ENCODE measurements at regions not wholly inside any gene's neighbourhood (a gene's known extent, or its start where the extent isn't known, plus 50 kb on each side); places are given as distances from the start of the nearest gene placed in this dataset.

GRCh38 chr13:73590795-73591194, 532.0 kb downstream of the KLF5 start:
- Mint-ChIP-seq H3K4me3 (no peak overlapping the region), H3K4me1 (no peaks in the 10 kb centered on the region), H3K27ac (no peak overlapping the region), H3K9me3 (peaks cover 4% of the 10 kb centered on the region), H3K36me3 (ENCODE audit: low read depth) (no peaks in the 10 kb centered on the region), H3K27me3 (no peaks in the 10 kb centered on the region)
- TF ChIP-seq, protein P1, sequence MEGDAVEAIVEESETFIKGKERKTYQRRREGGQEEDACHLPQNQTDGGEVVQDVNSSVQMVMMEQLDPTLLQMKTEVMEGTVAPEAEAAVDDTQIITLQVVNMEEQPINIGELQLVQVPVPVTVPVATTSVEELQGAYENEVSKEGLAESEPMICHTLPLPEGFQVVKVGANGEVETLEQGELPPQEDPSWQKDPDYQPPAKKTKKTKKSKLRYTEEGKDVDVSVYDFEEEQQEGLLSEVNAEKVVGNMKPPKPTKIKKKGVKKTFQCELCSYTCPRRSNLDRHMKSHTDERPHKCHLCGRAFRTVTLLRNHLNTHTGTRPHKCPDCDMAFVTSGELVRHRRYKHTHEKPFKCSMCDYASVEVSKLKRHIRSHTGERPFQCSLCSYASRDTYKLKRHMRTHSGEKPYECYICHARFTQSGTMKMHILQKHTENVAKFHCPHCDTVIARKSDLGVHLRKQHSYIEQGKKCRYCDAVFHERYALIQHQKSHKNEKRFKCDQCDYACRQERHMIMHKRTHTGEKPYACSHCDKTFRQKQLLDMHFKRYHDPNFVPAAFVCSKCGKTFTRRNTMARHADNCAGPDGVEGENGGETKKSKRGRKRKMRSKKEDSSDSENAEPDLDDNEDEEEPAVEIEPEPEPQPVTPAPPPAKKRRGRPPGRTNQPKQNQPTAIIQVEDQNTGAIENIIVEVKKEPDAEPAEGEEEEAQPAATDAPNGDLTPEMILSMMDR (IDR thresholded peaks at IDR 0.05) = no peak
- intact Hi-C loops (cut with micrococcal nuclease) = no loop called here
- ATAC-seq (ENCODE audit: low read depth) (no peak), DNase-seq (no peak)
- POLR2A ChIA-PET = no interaction called here
- CTCF ChIA-PET = no interaction called here

- H3K9me3 Mint-ChIP-seq = peaks cover 4% of the 10 kb centered on the region
- H3K4me3 Mint-ChIP-seq = no peak overlapping the region
- H3K27me3 Mint-ChIP-seq = no peaks in the 10 kb centered on the region
- no peaks in the 10 kb centered on the region for H3K4me1 Mint-ChIP-seq
- no peaks in the 10 kb centered on the region for H3K36me3 Mint-ChIP-seq (ENCODE audit: low read depth)
- H3K27ac Mint-ChIP-seq = no peak overlapping the region
- ATAC-seq (ENCODE audit: low read depth) (no peak), DNase-seq (no peak)
- POLR2A ChIA-PET = no interaction called here
- CTCF ChIA-PET = no interaction called here
- TF ChIP-seq, protein P1 (IDR thresholded peaks at IDR 0.05) = no peak
- intact Hi-C loops (cut with micrococcal nuclease) = no loop called here
These were observed 526.4 kb downstream of the KLF5 start for GRCh38 chr13:73585236-73585635.

DNA sequence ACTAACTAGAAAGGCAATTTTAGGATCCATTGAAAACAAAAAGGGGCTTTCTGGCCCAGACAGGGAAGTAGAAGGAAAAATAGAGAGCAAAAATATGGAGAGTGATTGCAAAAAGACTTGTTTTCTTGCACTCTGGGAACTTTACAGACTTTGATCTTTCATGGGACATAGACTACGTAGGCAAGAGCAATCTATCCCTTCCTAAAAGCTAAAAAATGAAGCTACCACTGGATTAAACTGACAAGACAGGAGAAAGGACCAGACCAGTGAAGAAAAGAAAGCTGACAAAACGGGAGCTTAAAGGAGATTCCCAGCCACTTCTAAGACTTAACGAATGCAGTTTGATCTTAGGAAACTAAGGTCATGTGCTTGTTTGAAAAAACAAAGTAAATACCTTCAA, 524.5 kb downstream of the KLF5 start:
- H3K27ac Mint-ChIP-seq = no peak overlapping the region
- ATAC-seq (ENCODE audit: low read depth) (no peak), DNase-seq (no peak)
- TF ChIP-seq, protein P1 (IDR thresholded peaks at IDR 0.05) = no peak
- intact Hi-C loops (cut with micrococcal nuclease) = no loop called here
- ChIA-PET CTCF (no interaction called here), POLR2A (no interaction called here)
- H3K9me3 Mint-ChIP-seq = peaks cover 4% of the 10 kb centered on the region
- H3K27me3 Mint-ChIP-seq = no peaks in the 10 kb centered on the region
- no peaks in the 10 kb centered on the region for H3K4me1 Mint-ChIP-seq
- no peaks in the 10 kb centered on the region for H3K36me3 Mint-ChIP-seq (ENCODE audit: low read depth)
- H3K4me3 Mint-ChIP-seq = no peak overlapping the region

DNA sequence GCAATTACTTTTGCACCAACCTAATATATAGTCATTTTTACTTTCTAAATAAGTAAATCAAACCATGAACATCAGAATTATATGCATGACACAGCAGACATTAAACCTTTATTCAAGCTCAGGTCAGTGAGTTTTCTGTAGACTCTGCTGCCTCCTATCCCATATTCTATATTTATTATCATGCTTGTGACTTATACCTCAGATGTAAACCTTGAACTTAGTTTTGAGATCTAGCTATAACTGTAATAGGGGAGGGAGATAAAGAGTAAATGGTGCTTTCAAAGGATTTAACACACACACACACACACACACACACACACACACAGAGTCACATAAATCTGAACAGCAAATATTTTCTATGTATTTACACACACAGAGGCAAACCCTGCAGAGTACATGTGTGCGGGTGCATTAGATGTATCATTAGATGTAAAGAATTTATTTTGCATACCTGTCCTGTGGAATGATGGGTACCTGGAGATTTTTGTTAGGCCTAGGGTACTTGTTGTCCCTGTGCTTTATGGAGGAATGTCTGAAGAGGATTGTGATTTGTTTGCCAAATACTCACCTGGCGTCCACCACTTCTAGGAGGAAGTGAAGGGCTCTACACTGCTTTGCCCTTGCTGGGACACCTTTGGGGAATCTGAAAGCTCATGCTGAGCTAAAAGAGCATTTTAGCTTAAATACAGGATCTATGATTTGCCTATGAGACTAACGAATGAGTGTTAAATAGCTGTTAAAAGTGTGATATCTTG, 521.9 kb downstream of the KLF5 start:
- DNase-seq (no peak), ATAC-seq (ENCODE audit: low read depth) (no peak)
- ChIA-PET CTCF (no interaction called here), POLR2A (no interaction called here)
- no peaks in the 10 kb centered on the region for H3K9me3 Mint-ChIP-seq
- H3K27ac Mint-ChIP-seq = no peak overlapping the region
- TF ChIP-seq, protein P1 (IDR thresholded peaks at IDR 0.05) = no peak
- intact Hi-C loops (cut with micrococcal nuclease) = no loop called here
- H3K4me1 Mint-ChIP-seq = no peaks in the 10 kb centered on the region
- no peaks in the 10 kb centered on the region for H3K27me3 Mint-ChIP-seq
- no peak overlapping the region for H3K4me3 Mint-ChIP-seq
- H3K36me3 Mint-ChIP-seq (ENCODE audit: low read depth) = no peaks in the 10 kb centered on the region

- intact Hi-C loops (cut with micrococcal nuclease) = no loop called here
- Mint-ChIP-seq H3K36me3 (ENCODE audit: low read depth) (no peaks in the 10 kb centered on the region), H3K9me3 (no peaks in the 10 kb centered on the region), H3K27me3 (no peaks in the 10 kb centered on the region), H3K27ac (no peak overlapping the region), H3K4me3 (no peak overlapping the region), H3K4me1 (no peaks in the 10 kb centered on the region)
- ChIA-PET CTCF (no interaction called here), POLR2A (no interaction called here)
- ATAC-seq (ENCODE audit: low read depth) (no peak), DNase-seq (no peak)
- TF ChIP-seq, protein P1 (IDR thresholded peaks at IDR 0.05) = no peak
These were observed 520.9 kb downstream of the KLF5 start for GRCh38 chr13:73579574-73580274.

All from activated B cell treated with CpG ODN at 0.5 μM for 24 hours (primary cell).